Stimulated activated CD4-positive, alpha-beta T cell treated with anti-CD3 and anti-CD28 coated beads, Interleukin-12 subunit alpha, Interleukin-12 subunit beta, amount 100 ng/mL, for 24 hours (primary cell): ENCODE measurements at regions not wholly inside any gene's neighbourhood (a gene's known extent, or its start where the extent isn't known, plus 50 kb on each side); places are given as distances from the start of the nearest gene placed in this dataset.

ENCODE experiments used
- DNase-seq, 2 experiments: peaks; one replicate each; pipeline ENCODE4 v3.0.0-alpha.2; 2020; ENCODE audit warnings: low read depth in 2 of 2

DNA sequence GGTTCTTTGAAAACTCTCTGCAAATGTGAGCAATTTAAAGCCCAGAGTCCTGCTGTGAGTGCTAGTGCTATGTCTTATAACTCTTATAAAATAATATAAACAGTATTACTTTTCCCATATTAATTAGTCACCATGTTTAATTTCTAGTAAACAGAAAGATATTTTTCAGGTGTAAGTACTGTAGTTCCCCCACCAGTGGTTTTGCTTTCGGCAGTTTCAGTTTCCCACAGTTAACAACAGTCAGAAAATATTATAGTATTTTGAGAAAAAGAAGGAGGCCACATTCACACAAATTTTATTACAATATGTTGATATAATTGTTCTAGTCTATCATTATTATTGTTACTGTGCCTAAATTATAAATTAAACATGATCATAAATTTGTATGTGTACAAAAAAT lies 800.5 kb downstream of the LRFN5 start:
- DNase-seq, result no peak

DNA sequence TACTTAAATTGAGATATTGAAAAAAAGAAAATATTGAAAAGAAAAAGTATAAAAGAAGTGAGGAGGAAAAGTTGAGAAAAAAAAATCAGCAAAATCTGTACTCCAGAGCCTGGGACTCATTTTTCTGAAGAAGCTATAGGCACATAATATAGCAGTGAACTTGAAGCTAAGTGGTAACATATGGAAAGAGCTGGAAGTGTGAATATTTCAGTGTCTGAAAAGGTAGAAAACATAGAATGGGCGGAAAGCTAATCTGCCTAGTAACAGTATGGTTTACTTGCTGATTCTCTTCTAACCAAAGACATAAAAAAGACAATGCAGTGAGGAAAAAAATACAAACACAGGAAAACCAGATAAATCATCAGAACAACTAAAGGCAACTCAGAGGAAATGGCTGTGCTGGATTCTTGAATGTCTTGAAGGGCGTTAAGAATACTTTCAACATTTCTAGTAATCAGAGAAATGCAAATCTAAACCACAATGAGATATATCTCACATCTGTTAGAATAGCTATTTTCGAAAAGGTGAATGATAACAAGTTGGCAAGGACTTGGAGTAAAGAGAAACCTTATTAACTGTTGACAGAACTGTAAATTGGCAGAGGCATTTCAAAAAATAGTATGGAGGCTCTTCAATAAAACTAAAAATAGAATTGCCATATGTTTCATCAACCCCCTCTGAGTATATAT lies 784.6 kb downstream of the LRFN5 start:
- DNase-seq, result no peak

DNA sequence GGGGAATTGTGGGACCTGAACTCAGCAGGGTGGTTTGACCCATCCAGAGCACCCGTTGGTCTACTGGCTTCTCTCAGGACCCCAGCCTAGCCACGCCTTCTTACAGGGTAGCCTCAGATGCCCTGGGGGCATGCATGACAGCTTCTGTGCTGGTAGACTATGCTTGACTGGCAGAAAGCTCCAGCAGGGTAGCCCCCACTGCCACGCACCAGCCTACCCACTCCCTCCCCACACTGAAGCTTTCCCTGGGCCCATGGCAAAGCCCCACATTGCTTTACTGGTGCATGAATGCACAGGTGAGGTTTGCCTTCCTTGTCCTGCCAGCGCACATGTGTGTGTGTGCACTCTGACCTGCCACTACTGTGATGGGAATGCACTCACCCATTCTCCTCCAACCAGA lies 772.2 kb downstream of the LRFN5 start:
- no peak for DNase-seq

DNA sequence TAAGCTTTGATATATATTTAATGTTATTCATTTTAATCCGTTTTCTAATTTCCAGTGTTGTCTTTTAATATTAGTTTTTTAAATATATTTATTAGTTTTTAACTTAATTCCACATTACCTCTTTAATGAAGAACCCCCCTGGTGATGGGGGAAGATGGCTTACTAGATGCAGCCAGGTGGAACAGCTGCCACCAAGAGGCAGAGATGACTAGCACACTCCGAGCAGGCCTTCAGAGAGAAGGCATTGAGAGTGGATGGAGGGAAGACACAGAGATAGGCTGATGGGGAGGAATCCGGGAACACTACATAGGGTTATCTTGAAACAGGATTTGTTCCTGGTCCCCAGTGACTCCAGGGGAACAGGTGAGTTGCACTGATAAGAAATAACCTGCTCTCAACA lies 771.6 kb downstream of the LRFN5 start:
- no peak for DNase-seq

DNA sequence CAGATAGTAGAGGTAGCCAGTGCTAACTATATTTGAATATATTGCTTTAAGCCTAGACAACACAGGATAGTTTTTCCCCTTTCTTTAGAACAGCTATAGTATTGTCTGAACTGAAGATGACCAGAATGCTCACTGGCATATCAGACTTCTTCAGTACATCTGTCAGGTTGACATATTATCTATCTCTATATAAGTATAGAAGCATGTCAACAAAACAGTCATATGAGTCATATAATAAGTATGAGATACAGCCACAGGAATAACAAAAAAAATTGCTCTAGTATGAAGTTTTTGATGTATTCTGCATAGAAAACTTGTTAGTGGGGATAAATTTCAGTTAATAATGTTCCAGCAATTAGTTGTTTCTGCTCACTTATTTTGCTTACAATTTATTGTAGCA lies 767.7 kb downstream of the LRFN5 start:
- DNase-seq, result no peak

DNA sequence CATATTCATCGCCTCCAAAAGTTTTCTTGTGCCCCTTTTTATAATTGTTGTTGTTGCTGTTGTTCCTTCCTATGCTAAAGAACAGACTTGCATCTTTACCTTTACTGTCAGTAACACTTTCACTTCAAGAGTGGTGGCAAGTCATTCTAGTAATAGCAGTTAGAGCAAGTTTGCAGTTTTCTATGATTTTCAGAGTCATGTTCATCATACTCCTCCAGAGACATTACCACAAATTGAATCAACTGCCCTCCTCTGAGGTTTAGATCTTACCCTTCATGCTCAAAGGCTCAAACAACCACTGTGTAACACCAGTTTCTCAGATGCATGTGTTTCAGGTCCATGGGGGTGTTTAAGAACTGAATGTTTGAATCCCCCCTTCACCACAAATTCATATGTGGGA lies 763.4 kb downstream of the LRFN5 start:
- DNase-seq, result no peak

DNA sequence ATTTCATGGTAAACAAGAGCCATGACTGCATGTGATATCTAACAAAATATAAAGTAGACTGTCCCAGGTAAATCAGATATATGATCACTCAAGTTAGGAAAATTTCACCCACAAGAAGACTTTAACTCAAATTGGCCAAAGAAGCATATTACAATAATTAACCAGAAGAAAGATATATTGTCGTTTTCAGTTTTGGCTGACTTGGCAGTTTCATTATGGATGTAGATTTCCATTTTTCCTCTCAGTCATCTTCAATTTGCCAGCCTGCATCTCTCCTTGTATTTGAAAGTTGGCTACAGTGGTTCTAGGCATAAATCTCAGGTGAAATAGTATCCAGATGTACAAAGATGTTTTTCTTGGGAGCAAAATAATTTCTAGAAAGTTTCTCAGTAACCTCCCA lies 761.6 kb downstream of the LRFN5 start:
- DNase-seq, result no peak

DNA sequence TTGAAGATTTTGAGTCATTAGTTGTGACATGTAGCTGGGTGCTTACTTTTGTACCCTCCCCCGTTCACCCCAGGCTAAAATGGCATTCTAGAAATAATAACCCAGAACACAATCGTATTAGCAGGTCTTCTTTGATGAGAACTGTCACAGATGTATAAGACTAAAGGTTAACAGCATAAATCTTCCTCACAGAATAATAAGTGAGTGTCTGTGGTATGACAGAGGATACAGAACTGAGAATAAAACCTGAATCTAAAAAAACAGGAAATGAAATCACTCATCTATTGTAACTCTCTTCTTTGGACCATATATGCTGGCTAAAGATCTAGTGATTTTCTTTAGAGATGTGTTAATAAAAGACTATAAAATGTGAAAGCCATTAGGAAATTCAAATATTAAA lies 746.6 kb downstream of the LRFN5 start:
- no peak for DNase-seq

DNA sequence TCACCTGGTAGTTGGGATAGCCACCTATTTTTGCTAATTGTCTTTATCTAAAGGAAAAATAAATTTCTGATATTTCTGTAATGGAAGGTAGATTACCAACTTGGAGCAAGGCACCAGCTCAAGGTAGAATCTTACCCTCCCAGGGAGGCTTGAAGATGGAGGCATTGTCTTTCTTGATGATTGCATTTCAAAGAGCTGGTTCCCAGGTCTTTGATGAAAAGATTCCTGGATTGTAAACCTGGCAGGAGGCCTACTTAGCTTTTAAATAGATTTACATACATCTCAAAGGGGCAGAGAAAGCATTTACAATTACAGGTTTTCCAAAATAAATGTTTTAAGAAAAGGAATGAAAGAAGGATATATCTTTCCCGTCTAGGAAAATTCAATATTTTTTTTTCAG lies 729.2 kb downstream of the LRFN5 start:
- no peak for DNase-seq

DNA sequence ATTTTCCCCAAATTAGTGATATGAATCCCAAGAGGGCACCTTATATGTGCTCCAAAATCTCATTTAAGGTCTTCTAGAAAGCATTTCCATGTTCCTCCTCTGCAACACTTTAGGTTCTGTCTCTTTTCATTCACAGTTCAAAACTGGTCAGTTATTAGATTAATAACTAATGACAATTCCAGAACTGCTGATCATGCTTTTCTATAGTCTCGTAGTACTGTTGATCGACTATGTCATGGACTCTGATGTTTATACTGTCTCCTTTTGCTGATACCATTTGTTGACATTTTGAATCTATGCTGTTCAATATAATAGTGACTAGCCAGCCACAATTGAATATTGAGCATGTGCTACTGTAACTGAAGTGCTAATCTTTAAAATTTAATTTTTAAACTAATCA lies 728.3 kb downstream of the LRFN5 start:
- DNase-seq, result no peak

DNA sequence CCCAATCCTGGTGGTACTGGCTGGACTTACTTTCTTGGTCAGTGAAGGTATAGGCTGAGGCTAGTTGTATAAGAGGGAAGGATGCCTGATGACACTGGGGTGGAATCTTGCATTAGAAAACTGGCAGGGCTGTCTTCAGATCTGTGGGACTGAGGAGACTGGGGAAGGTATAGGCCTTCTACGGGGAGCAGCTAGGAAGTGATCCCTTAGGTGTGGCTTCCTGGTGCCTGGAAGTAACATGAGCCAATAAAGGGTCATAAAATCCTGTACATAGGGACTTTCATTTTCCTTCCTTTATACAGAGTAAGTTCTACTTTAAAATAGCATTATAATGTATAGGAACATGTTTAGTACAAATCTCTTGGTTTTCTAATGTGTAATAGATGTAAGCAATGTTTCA lies 716.8 kb downstream of the LRFN5 start:
- DNase-seq, result no peak

DNA sequence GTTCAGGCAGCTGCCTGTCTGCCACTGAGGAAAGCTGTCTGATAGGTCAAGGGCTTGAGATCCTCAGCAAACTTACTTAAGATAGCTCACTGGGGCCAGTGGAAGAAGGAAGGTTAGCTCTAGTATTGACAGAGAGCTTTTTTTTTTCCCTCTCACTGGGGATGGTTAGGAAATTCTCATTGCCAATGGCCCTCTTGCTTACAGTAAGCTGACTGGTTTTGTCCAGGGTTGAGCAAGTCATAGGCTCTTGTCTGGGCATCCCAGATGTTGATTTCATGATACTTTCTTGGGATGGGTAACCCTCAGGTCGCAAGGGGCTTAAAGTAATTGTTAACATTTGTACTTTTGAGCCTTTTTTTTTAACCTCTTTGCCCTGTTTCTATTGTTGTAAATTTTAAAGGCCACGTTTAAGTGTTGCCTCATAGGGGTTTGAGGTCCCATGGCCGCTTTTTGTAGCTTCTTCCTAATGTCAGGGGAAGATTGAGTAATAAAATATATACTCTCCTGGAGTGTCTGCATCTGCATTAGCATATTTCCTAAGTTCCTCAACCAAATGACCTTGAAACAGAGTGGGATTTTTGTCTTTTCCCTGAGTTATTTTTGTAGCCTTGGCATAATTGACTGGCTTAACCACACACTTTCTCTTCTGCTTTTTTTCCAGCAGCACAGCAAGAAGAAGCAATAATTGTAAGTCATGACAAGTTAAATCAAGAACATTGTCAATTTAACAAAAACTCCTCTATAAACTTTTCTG lies 716.0 kb downstream of the LRFN5 start:
- DNase-seq, result no peak

DNA sequence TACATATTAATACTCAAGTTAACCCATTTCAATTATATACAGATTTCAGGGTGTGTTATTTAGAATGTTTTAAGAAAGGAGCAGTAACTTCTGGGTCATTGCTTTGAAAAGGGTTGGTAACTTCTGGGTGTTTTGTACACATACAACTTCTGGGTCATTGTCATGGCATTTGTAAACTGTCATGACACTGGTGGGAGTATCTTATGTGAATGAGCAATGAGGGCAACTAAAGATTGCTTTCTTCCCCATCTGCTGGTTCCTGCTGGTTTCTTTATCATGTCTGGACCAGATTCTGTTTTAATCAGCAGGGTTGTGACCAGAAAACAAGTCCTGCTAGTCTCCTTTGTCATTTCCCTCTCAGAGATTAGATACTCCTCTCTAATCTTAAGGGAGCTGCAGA lies 713.3 kb downstream of the LRFN5 start:
- no peak for DNase-seq

DNA sequence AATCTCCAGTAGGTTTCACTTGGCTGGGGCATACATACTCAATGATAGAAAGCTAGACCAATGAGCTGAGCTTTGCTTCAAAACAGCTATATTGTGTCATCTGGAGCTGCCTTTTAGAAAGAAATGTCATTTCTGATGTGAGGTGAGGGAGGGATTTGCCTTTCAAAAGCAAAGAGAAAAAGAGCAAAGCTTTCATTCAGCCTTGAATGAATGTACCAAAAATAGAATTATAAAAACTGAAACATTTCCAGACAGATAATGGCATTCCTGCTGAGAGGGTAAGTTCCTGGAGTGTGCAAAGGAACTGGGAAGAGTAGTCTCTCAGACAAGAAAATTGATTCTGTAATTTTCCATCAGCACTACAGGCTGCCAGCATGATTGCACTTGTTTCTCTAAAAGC lies 710.0 kb downstream of the LRFN5 start:
- DNase-seq, result no peak

DNA sequence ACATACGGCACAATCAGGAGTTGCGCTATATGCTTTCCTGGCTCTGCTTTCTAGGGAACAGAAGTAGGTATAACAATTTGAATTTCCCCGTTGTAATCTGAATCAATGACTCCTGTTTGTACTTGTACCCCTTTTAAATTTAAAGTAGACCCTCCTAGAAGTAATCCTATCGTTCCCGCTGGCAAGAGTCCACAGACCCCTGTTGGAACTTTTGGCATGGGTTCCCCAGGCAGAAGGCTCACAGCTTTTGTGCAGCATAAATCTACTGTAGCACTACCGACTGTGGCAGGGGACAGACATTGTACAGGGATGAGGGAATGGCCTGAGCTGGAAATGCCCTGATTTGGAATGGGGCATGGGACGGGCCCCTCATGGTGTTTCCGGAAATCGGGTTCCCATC lies 705.2 kb downstream of the LRFN5 start:
- DNase-seq, result no peak

DNA sequence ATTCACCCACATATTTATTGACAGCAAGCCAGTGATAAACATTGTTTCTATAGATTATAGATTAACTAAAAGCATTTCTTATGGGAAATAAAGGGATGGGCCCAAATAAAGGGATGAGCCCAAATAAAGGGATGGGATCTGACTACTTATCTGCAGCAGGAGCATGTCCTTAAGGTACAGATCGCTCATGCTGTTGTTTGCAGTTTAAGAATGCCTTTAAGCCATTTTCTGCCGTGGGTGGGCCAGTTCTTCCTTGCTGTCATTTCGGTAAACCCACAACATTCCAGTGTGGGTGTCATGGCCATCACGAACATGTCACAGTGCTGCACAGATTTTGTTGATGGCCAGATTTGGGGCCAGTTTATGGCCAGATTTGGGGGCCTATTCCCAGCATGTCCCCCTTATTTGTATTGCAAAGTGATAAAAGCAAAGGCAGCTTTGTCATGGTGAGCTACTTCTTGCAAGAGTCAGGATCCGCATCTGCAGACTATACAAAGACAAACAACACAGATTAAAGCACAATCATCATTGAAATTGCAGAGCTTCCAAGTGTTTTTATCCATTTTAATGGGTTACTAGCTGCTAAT lies 700.7 kb downstream of the LRFN5 start:
- DNase-seq, result no peak

DNA sequence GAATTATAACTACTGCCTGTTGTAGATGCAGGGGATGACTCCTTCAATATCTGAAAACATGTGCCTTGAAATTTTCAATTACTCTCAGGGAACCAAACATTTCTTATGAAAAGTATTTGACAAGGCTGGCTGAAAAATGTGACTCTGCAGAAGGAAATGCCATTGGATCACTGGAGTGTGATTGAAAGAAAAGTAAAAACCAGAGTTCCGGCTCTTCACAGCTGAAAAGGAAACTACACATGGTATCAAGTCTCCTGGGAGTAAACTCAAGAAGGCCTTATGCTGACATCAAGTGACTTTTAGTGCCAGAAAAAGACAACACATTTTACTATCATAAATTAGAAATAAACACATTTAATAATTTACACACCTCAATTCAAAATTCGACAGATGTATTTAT lies 693.0 kb downstream of the LRFN5 start:
- no peak for DNase-seq

DNA sequence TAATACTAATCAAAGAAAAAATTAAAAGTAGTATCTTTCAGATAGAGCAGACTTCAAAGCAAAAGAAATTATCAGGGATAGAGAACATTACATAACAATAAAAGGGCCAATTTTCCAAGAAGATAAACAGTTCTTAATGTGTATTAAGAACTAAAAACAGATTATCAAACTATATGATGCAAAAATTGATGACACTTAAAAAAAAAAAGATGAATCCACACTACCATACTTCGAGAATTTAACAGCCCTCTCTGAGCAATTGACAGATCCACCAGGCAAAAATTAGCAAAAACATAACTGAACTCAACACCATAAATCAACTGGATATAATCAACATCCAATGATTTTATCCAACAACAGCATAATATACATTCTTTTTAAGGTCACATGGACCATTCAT lies 686.5 kb downstream of the LRFN5 start:
- DNase-seq, result no peak

DNA sequence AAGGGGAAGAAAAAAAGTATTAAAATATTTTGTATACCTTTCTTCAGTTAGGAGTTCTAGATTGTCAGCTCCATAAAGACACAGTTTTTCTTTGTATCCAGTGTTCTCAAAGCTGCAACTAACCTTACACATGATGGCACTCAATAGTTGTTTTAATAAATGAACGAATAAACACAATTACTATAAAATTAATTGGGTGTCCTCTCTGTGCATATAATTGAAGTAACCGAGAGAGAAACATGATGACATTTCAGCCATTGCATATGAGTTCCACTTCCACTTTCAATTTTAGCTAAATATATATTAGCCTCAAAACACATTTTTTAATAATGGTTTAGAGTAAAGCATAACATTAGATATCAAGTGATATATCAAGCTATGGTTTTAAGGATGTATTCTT lies 671.2 kb downstream of the LRFN5 start:
- DNase-seq, result no peak

DNA sequence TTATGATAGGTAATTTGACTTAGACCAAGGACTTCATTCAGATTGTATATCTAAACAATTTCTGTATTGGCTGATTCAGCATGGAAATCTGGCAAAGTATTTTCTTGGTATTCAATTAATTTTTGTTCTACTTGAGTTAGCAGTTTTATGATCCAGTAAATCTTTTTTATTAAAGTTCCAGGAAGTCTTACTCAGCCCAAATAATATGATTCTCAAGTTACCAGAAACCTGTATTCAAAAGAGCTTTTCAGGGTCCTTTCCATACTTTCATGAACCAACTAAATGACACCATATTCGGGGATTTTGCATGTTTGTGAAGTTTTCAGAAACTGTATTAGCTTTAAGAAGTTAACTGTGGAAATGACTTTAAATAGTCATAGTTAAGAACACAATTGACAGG lies 662.6 kb downstream of the LRFN5 start:
- DNase-seq, result no peak

DNA sequence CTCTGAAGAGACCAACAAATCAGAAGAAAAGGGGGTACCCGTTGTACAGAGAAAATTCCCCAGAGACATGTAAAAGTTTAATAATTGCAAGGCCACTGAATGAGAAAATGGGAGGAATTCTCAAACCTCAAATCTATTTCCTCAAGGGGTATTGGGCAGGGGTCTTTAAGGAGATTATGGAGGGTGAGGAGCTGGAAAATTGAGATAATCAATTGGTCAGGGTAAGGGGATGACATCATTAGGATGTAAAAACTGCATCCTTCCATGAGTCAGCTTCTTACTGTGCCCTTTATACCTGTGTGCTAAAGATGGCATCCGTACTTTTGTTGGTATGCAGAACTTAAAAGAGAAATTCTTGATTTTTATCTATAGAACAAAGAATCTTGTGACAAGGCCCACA lies 641.5 kb downstream of the LRFN5 start:
- no peak for DNase-seq

DNA sequence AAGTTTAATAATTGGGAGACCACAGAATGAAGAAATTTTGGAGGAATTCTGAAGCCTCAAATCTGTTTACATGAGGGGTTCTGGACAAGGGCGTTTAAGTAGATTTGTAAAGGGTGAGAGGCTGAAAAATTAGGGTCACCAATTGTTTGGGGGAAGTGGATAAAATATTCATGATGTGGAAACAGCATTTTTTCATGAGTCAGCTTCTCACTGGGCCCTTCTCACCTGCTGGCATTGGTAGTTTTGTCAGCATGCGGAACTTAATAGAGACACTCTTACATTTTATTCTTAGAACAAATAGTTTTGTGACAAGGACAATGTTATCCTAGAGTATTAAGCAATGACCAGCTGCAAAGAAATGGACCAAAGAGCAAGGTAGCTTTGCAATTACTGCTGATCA lies 634.4 kb downstream of the LRFN5 start:
- DNase-seq, result no peak

DNA sequence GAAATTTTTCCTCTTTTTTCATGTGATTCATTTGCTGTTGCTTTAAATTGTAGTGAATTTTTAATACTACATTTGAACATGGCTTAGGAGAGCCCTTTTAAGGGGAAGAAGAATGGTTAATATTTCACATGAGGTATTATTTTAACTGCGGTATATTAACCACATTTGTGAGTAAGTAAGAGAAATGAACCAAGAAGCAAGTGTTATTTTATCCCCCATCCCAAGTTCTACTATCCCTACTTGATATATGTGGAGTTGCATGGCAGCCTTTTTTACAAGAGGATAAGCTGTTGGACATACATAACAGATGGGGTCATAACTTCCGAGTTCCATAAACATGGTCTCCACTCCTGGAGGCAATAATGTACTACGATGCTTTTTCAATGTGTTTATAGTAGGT lies 623.3 kb downstream of the LRFN5 start:
- DNase-seq, result no peak
